Smooth muscle cell (in vitro differentiated cells): ENCODE measurements at regions not wholly inside any gene's neighbourhood (a gene's known extent, or its start where the extent isn't known, plus 50 kb on each side); places are given as distances from the start of the nearest gene placed in this dataset.

Experiments
- DNase-seq: peaks from one replicate; lab custom pipeline; 2025; ENCODE audit not compliant: unreplicated experiment; lab: John Stamatoyannopoulos, UW
- H2AFZ ChIP-seq: fragments of 200-600 bp; sonication (generic); 2 replicates; pipeline ENCODE4 v1.6.0; 2016; ENCODE audit warnings: antibody characterized with exemption, low read depth, mild to moderate bottlenecking
- H3F3A ChIP-seq: fragments of 200-600 bp; sonication (generic); 2 replicates; pipeline ENCODE4 v1.6.0; 2017; ENCODE audit warnings: antibody characterized with exemption, low read depth
- H3K27ac ChIP-seq: fragments of 200-600 bp; sonication (generic); 2 replicates; pipeline ENCODE4 v1.5.1; 2016; ENCODE audit warnings: low read depth, mild to moderate bottlenecking
- H3K27me3 ChIP-seq: fragments of 200-600 bp; sonication (generic); 2 replicates; pipeline ENCODE4 v1.6.1; 2016; ENCODE audit warnings: low read depth, mild to moderate bottlenecking
- H3K36me3 ChIP-seq: fragments of 200-600 bp; sonication (generic); 2 replicates; pipeline ENCODE4 v1.5.1; 2016; ENCODE audit warnings: low read depth
- H3K4me1 ChIP-seq: fragments of 200-600 bp; sonication (generic); 2 replicates; pipeline ENCODE4 v1.5.1; 2016; ENCODE audit warnings: low read depth
- H3K4me2 ChIP-seq: fragments of 200-600 bp; sonication (generic); 2 replicates; pipeline ENCODE4 v1.6.0; 2016; ENCODE audit warnings: mild to moderate bottlenecking
- H3K4me3 ChIP-seq: fragments of 200-600 bp; sonication (generic); 2 replicates; pipeline ENCODE4 v1.5.1; 2016; ENCODE audit warnings: mild to moderate bottlenecking
- H3K79me2 ChIP-seq: fragments of 200-600 bp; sonication (generic); 2 replicates; pipeline ENCODE4 v1.6.0; 2016; ENCODE audit warnings: low read depth, mild to moderate bottlenecking
- H3K9ac ChIP-seq: fragments of 200-600 bp; sonication (generic); 2 replicates; pipeline ENCODE4 v1.6.0; 2016; ENCODE audit warnings: low read depth
- H3K9me3 ChIP-seq: fragments of 200-600 bp; sonication (generic); replicated peaks from 2 replicates; pipeline ENCODE4 v1.5.1; 2016; ENCODE audit warnings: low read depth
- H4K20me1 ChIP-seq: fragments of 200-600 bp; sonication (generic); 2 replicates; pipeline ENCODE4 v1.6.0; 2016; ENCODE audit warnings: low read depth
- WGBS: methylation state at CpG from one replicate; pipeline ENCODE4 v1.1.7; 2016; ENCODE audit warnings: low lambda C conversion rate; 5-methylcytosine and 5-hydroxymethylcytosine counted together
- TF ChIP-seq, protein P1 (sequence below): fragments of 200-600 bp; sonication (generic); IDR thresholded peaks from 2 replicates; pipeline ENCODE4 v1.5.1; 2017; ENCODE audit warnings: borderline replicate concordance, mild to moderate bottlenecking, antibody characterized with exemption; ENCODE audit not compliant: insufficient read depth, poor library complexity, severe bottlenecking

DNA sequence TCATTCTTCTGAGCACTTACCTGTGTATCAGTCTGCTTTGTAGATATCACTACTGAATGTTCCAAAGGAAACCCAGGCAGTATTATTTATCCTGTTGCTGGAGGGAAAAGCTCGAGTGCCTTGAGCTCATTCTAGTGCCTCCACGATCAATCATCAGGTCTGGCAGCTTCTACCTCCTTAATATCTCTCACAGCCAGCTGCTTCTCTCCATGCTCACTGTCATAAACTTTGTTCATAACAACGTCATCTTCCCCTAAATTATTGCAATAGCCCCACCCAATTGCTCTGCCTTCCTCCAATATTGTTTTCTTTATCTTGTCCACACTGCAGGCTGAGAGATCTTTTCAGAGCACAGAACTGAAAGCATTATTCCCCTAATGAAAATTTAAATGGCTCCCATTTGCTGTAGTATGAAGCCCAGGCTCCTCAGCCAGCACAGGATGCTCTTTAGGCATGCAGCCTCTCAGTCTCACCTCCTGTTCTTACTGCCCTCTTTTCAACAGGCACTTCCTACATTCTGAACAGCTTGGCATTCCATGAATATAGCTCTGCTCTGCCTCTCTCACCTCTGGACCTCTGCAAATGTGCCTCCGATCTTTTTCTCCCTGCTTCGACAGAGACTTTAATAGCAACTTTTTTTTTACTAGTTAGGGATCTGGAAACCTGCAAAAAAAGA is 504.2 kb upstream of the IGFBP7 start:
- H3K9ac ChIP-seq = no peak overlapping the region
- H4K20me1 ChIP-seq = no peaks in the 10 kb centered on the region
- H3K4me1 ChIP-seq = no peaks in the 10 kb centered on the region
- WGBS = 77% methylated on average over 5 of the region's 5 CpGs
- H3K4me2 ChIP-seq = no peak overlapping the region
- no peaks in the 10 kb centered on the region for H3F3A ChIP-seq
- no peak overlapping the region for H2AFZ ChIP-seq
- H3K27me3 ChIP-seq = no peaks in the 10 kb centered on the region
- H3K36me3 ChIP-seq = no peaks in the 10 kb centered on the region
- H3K4me3 ChIP-seq = no peak overlapping the region
- H3K27ac ChIP-seq = no peak overlapping the region
- H3K79me2 ChIP-seq = no peaks in the 10 kb centered on the region
- TF ChIP-seq, protein P1, sequence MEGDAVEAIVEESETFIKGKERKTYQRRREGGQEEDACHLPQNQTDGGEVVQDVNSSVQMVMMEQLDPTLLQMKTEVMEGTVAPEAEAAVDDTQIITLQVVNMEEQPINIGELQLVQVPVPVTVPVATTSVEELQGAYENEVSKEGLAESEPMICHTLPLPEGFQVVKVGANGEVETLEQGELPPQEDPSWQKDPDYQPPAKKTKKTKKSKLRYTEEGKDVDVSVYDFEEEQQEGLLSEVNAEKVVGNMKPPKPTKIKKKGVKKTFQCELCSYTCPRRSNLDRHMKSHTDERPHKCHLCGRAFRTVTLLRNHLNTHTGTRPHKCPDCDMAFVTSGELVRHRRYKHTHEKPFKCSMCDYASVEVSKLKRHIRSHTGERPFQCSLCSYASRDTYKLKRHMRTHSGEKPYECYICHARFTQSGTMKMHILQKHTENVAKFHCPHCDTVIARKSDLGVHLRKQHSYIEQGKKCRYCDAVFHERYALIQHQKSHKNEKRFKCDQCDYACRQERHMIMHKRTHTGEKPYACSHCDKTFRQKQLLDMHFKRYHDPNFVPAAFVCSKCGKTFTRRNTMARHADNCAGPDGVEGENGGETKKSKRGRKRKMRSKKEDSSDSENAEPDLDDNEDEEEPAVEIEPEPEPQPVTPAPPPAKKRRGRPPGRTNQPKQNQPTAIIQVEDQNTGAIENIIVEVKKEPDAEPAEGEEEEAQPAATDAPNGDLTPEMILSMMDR = no peak
- DNase-seq = no peak
- no peaks in the 10 kb centered on the region for H3K9me3 ChIP-seq

DNA sequence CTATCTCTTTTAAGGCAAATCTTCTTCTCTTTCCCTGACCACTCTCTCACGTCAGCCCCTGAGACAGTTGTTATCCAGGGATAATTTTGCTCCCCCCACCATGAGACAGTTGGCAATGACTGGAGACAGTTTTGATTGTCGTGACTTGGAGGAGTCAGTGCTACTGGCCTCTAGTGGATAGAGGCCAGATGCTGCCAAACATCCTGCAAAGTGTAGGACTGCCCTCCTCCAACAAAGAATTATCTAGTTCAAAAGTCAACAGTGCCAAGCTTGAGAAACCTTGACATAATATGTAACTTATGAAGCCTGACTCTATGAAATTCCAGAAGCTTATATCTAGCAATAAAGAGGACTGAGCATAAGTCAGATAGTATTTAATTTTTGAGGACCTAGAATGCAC is 502.1 kb upstream of the IGFBP7 start:
- Histone ChIP-seq H3K9ac (no peak overlapping the region), H3K4me1 (peaks cover 3% of the 10 kb centered on the region), H3K4me3 (no peak overlapping the region), H3K79me2 (no peaks in the 10 kb centered on the region), H3K36me3 (no peaks in the 10 kb centered on the region), H3K4me2 (no peak overlapping the region), H2AFZ (no peak overlapping the region), H3F3A (no peaks in the 10 kb centered on the region), H3K27me3 (no peaks in the 10 kb centered on the region), H3K9me3 (no peaks in the 10 kb centered on the region), H4K20me1 (no peaks in the 10 kb centered on the region), H3K27ac (no peak overlapping the region)
- no peak for DNase-seq
- WGBS = 52% methylated on average over 2 of the region's 2 CpGs
- TF ChIP-seq, protein P1 = no peak

DNA sequence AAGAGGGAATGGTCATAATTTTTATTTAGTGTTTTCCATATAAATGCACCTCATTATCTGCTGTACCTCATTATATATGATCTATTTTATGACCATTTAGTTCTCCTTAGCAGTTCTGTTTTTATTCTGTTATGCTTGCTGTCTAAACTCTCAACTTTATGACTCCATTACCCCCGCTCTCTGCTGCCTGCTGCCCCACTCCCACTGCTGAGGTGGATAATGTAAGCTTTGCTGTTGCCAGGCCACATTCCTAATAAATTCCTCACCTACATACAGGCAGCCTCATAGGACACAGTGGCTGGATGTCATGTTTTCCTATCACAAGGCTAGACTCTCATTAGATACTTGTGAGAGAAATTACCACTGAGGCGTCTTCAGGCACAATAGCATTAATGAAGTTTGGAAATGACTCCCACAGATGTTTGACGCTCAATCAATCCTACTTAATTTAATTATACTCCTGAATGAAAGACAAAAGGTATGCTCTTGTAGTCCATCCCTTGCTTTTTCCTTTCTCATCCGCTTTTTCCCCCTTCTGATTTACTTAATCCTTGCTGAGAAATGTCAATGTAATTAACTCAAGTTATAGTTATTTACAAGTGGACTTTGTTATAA is 497.5 kb upstream of the IGFBP7 start:
- Histone ChIP-seq H3K36me3 (no peaks in the 10 kb centered on the region), H3K79me2 (no peaks in the 10 kb centered on the region), H4K20me1 (no peaks in the 10 kb centered on the region), H3K9me3 (no peaks in the 10 kb centered on the region), H2AFZ (no peak overlapping the region), H3K4me2 (no peak overlapping the region), H3K9ac (no peak overlapping the region), H3K4me3 (no peak overlapping the region), H3K27ac (no peak overlapping the region), H3K4me1 (peaks cover 7% of the 10 kb centered on the region), H3K27me3 (no peaks in the 10 kb centered on the region), H3F3A (no peaks in the 10 kb centered on the region)
- TF ChIP-seq, protein P1 = no peak
- WGBS = 61% methylated on average over 4 of the region's 4 CpGs
- DNase-seq = no peak

DNA sequence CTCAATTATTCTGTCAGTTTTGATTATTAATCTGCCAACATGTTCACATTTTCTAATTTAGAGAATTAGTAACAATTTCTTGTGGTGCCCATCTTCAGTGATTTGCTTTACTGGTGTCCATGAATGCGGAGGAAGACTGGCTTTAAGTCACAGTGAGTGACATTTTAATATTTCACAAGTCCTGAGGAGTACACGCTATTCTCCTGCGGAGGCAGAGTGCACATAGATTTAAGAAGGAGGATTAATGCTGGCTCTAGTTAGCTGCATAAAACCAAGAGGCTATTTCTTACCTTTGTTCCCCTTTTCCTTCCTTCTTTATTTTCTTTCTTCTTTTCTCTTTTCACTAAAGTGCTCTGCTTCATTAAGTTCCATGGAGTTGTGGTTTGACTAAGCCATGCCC is 495.2 kb upstream of the IGFBP7 start:
- 89% methylated on average over 3 of the region's 3 CpGs for WGBS
- TF ChIP-seq, protein P1 = no peak
- Histone ChIP-seq H3K9me3 (no peaks in the 10 kb centered on the region), H3F3A (no peaks in the 10 kb centered on the region), H3K36me3 (no peaks in the 10 kb centered on the region), H3K79me2 (no peaks in the 10 kb centered on the region), H3K4me1 (peaks cover 7% of the 10 kb centered on the region), H4K20me1 (no peaks in the 10 kb centered on the region), H3K9ac (no peak overlapping the region), H3K4me2 (no peak overlapping the region), H3K27ac (no peak overlapping the region), H3K4me3 (no peak overlapping the region), H3K27me3 (no peaks in the 10 kb centered on the region), H2AFZ (no peak overlapping the region)
- no peak for DNase-seq
